IMR-90 (cell line): ENCODE measurements at regions not wholly inside any gene's neighbourhood (a gene's known extent, or its start where the extent isn't known, plus 50 kb on each side); places are given as distances from the start of the nearest gene placed in this dataset.

Experiments
- ATAC-seq: fragments of 200-7000 bp; cut with Tn5 transposase; 2 replicates; pipeline ENCODE4 v1.9.1; 2020; ENCODE audit warnings: low read depth, mild to moderate bottlenecking, moderate library complexity
- BruUV-seq: library from RNA; stranded (reverse); fragments of 400-500 nt; replicated peaks from 2 replicates; lab custom pipeline; 2021; lab: Mats Ljungman, UMichigan
- CTCF ChIA-PET: fragments of 300-600 bp; formaldehyde crosslinking; extraction: SDS; loops from one replicate; lab custom pipeline; 2021; ENCODE audit warnings: antibody characterized with exemption; lab: Yijun Ruan, JAX
- POLR2A ChIA-PET: fragments of 300-600 bp; sonication (Branson Sonifier 250); formaldehyde crosslinking; loops from one replicate; lab custom pipeline; 2022; ENCODE audit warnings: antibody characterized with exemption; ENCODE audit not compliant: unreplicated experiment; lab: Charles Lee
- DNase-seq: peaks from one replicate; pipeline ENCODE4 v3.0.0; 2013
- H2AFZ ChIP-seq: replicated peaks from 2 replicates; pipeline ENCODE3; 2013; ENCODE audit warnings: low read length, mild to moderate bottlenecking; ENCODE audit not compliant: poor library complexity
- H2AK5ac ChIP-seq: 2 replicates; pipeline ENCODE4 v1.6.1; 2013; ENCODE audit warnings: low read depth, low read length, inconsistent platforms
- H2AK9ac ChIP-seq: replicated peaks from 2 replicates; pipeline ENCODE3; 2013; ENCODE audit warnings: mild to moderate bottlenecking, low read depth, low read length, moderate library complexity; ENCODE audit not compliant: poor library complexity
- H2BK120ac ChIP-seq: 2 replicates; pipeline ENCODE4 v1.6.1; 2013; ENCODE audit warnings: low read depth, low read length, inconsistent platforms
- H2BK15ac ChIP-seq: 3 replicates; pipeline ENCODE4 v1.6.1; 2013; ENCODE audit warnings: low read depth, low read length, inconsistent platforms
- H2BK20ac ChIP-seq: 2 replicates; pipeline ENCODE4 v1.6.1; 2013; ENCODE audit warnings: low read depth, mild to moderate bottlenecking, inconsistent platforms, low read length, moderate library complexity
- H2BK5ac ChIP-seq: 2 replicates; pipeline ENCODE4 v1.6.1; 2013; ENCODE audit warnings: mild to moderate bottlenecking, low read depth, low read length, inconsistent platforms; ENCODE audit not compliant: poor library complexity, severe bottlenecking
- H3K14ac ChIP-seq: replicated peaks from 2 replicates; pipeline ENCODE4 v1.6.1; 2013; ENCODE audit warnings: low read depth, low read length, inconsistent platforms
- H3K18ac ChIP-seq: 2 replicates; pipeline ENCODE4 v1.6.1; 2013; ENCODE audit warnings: low read depth, low read length, control low read depth
- H3K23ac ChIP-seq: 2 replicates; pipeline ENCODE4 v1.6.1; 2013; ENCODE audit warnings: low read depth, low read length, inconsistent platforms
- H3K27ac ChIP-seq: 2 replicates; pipeline ENCODE4 v1.5.1; 2013; ENCODE audit warnings: mild to moderate bottlenecking, control low read depth, low read length; ENCODE audit not compliant: insufficient read depth
- H3K27me3 ChIP-seq: 2 replicates; pipeline ENCODE4 v1.6.1; 2013; ENCODE audit warnings: low read length; ENCODE audit not compliant: control insufficient read depth, insufficient read depth
- H3K36me3 ChIP-seq: 2 replicates; pipeline ENCODE4 v1.6.1; 2013; ENCODE audit warnings: low read length, mixed read lengths; ENCODE audit not compliant: control insufficient read depth, insufficient read depth
- H3K4ac ChIP-seq: 2 replicates; pipeline ENCODE4 v1.6.1; 2013; ENCODE audit warnings: low read depth, low read length, inconsistent platforms
- H3K4me1 ChIP-seq: 2 replicates; pipeline ENCODE4 v1.6.1; 2013; ENCODE audit warnings: low read length, mixed read lengths; ENCODE audit not compliant: control insufficient read depth, insufficient read depth
- H3K4me2 ChIP-seq: 2 replicates; pipeline ENCODE4 v1.6.1; 2013; ENCODE audit warnings: low read depth, mild to moderate bottlenecking, control low read depth, low read length, moderate library complexity
- H3K4me3 ChIP-seq: 2 replicates; pipeline ENCODE4 v1.5.1; 2013; ENCODE audit warnings: low read depth, mild to moderate bottlenecking, control low read depth, low read length, moderate library complexity; ENCODE audit not compliant: insufficient read depth
- H3K56ac ChIP-seq: 2 replicates; pipeline ENCODE4 v1.6.1; 2013; ENCODE audit warnings: low read length, inconsistent platforms; ENCODE audit not compliant: insufficient read depth; ENCODE audit errors: extremely low read depth
- H3K79me1 ChIP-seq, 2 experiments: 2 replicates each; pipeline ENCODE4 v1.6.1; 2013; ENCODE audit warnings: low read length in 2 of 2, inconsistent platforms in 1 of 2, low read depth in 1 of 2
- H3K9ac ChIP-seq: 2 replicates; pipeline ENCODE4 v1.6.1; 2013; ENCODE audit warnings: low read depth, low read length, control low read depth
- H3K9me1 ChIP-seq: 2 replicates; pipeline ENCODE4 v1.6.1; 2013; ENCODE audit warnings: low read length, inconsistent platforms; ENCODE audit not compliant: insufficient read depth
- H3K9me3 ChIP-seq: 2 replicates; pipeline ENCODE4 v1.6.1; 2013; ENCODE audit warnings: low read length; ENCODE audit not compliant: control insufficient read depth, insufficient read depth
- H4K20me1 ChIP-seq: 2 replicates; pipeline ENCODE4 v1.6.1; 2013; ENCODE audit warnings: low read length, inconsistent platforms; ENCODE audit not compliant: insufficient read depth
- H4K5ac ChIP-seq: 2 replicates; pipeline ENCODE4 v1.6.1; 2013; ENCODE audit warnings: mild to moderate bottlenecking, low read depth, low read length, control low read depth
- H4K8ac ChIP-seq, 2 experiments: 2 replicates each; pipeline ENCODE4 v1.6.1; 2013; ENCODE audit warnings: low read depth in 2 of 2, low read length in 2 of 2, control low read depth in 1 of 2, inconsistent platforms in 1 of 2
- H4K91ac ChIP-seq: 2 replicates; pipeline ENCODE4 v1.6.1; 2013; ENCODE audit warnings: low read depth, low read length, inconsistent platforms; ENCODE audit not compliant: insufficient read depth
- BHLHE40 ChIP-seq: fragments of 150-350 bp; IDR thresholded peaks from 2 replicates; pipeline ENCODE4 v1.6.1; 2016; ENCODE audit warnings: mild to moderate bottlenecking, low read depth, low read length
- CEBPB ChIP-seq: IDR thresholded peaks from 2 replicates; pipeline ENCODE4 v1.6.1; 2012; ENCODE audit warnings: low read depth, low read length, improper control_type of control experiment
- CHD1 ChIP-seq: IDR thresholded peaks from 2 replicates; pipeline ENCODE4 v1.6.1; 2012; ENCODE audit warnings: low read depth, low read length, improper control_type of control experiment
- CTCF ChIP-seq: conservative IDR thresholded peaks from 2 replicates; pipeline ENCODE4 v1.5.1; 2012; ENCODE audit warnings: mild to moderate bottlenecking, low read depth, low read length, improper control_type of control experiment
- ELK1 ChIP-seq: fragments of 150-350 bp; IDR thresholded peaks from 2 replicates; pipeline ENCODE4 v1.6.1; 2016; ENCODE audit warnings: low read depth, mild to moderate bottlenecking, low read length, moderate library complexity, borderline replicate concordance
- FOS ChIP-seq: fragments of 150-350 bp; IDR thresholded peaks from 2 replicates; pipeline ENCODE4 v1.6.1; 2016; ENCODE audit warnings: low read depth, low read length
- MAFK ChIP-seq: IDR thresholded peaks from 2 replicates; pipeline ENCODE4 v1.6.1; 2012; ENCODE audit warnings: low read depth, low read length, improper control_type of control experiment
- MAZ ChIP-seq: IDR thresholded peaks from 2 replicates; pipeline ENCODE4 v1.6.1; 2012; ENCODE audit warnings: low read depth, mild to moderate bottlenecking, low read length, improper control_type of control experiment, moderate library complexity, borderline replicate concordance
- MXI1 ChIP-seq: IDR thresholded peaks from 2 replicates; pipeline ENCODE4 v1.6.1; 2012; ENCODE audit warnings: low read depth, mild to moderate bottlenecking, low read length, moderate library complexity, borderline replicate concordance
- NFE2L2 ChIP-seq: fragments of 150-350 bp; IDR thresholded peaks from 2 replicates; pipeline ENCODE4 v1.6.1; 2016; ENCODE audit warnings: low read depth, mild to moderate bottlenecking, low read length
- POLR2A ChIP-seq: IDR thresholded peaks from 2 replicates; pipeline ENCODE4 v1.6.1; 2012; ENCODE audit warnings: mild to moderate bottlenecking, low read depth, low read length
- RAD21 ChIP-seq: IDR thresholded peaks from 2 replicates; pipeline ENCODE4 v1.6.1; 2012; ENCODE audit warnings: low read length, improper control_type of control experiment
- RCOR1 ChIP-seq: IDR thresholded peaks from 2 replicates; pipeline ENCODE4 v1.6.1; 2012; ENCODE audit warnings: mild to moderate bottlenecking, low read length, improper control_type of control experiment; ENCODE audit not compliant: insufficient replicate concordance
- RFX5 ChIP-seq: IDR thresholded peaks from 2 replicates; pipeline ENCODE4 v1.8.0; 2012; ENCODE audit warnings: low read depth, mild to moderate bottlenecking, low read length, moderate library complexity
- SMC3 ChIP-seq: fragments of 150-350 bp; IDR thresholded peaks from 2 replicates; pipeline ENCODE4 v1.6.1; 2016; ENCODE audit warnings: low read depth, mild to moderate bottlenecking, antibody characterized with exemption, low read length, moderate library complexity
- USF2 ChIP-seq: fragments of 150-350 bp; IDR thresholded peaks from 2 replicates; pipeline ENCODE4 v1.6.1; 2017; ENCODE audit warnings: mild to moderate bottlenecking, antibody characterized with exemption, low read length, low read depth
- WGBS, 2 experiments: methylation state at CpG; one replicate each; pipeline versions ENCODE4 v1.1.5 to v1.1.7; 2013; ENCODE audit warnings: missing lambda C conversion rate in 2 of 2; ENCODE audit not compliant: insufficient read length in 1 of 2; ENCODE audit errors: extremely low coverage in 2 of 2; 5-methylcytosine and 5-hydroxymethylcytosine counted together
- dilution Hi-C: fragments of 300-500 bp; cut with HindIII; formaldehyde crosslinking; loops from one replicate; pipeline ENCODE4 v1.14.3; 2018; ENCODE audit warnings: low sequenced_read_pairs; ENCODE audit not compliant: unreplicated experiment
- in situ Hi-C: fragments of 300-500 bp; cut with MboI; formaldehyde crosslinking; loops from 3 replicates; pipeline ENCODE4 v1.14.3; 2019; ENCODE audit warnings: low sequenced_read_pairs, inconsistent platforms, mixed read lengths
- intact Hi-C: fragments of 100-400 bp; cut with micrococcal nuclease; formaldehyde crosslinking; loops from 2 replicates; pipeline ENCODE4 v1.10.0; 2022

- no peak overlapping the region for H3K4me2 ChIP-seq
- H3K56ac ChIP-seq: no peak overlapping the region
- BruUV-seq: no TSS peak
- no CpG with 5 or more reads among the region's 2 CpGs for WGBS, 2 experiments
- no peak overlapping the region for H3K4ac ChIP-seq
- H3K9me3 ChIP-seq: peaks cover 3% of the 10 kb centered on the region; the same call in 1 of the 2 replicates
- H4K5ac ChIP-seq: no peak overlapping the region
- H3K9me1 ChIP-seq: no peaks in the 10 kb centered on the region
- POLR2A ChIA-PET: no interaction called here
- no peak overlapping the region for H2BK5ac ChIP-seq
- H3K27me3 ChIP-seq: peaks cover 4% of the 10 kb centered on the region
- H2AK9ac ChIP-seq: no peak overlapping the region
- H3K79me1 ChIP-seq: no peaks in the 10 kb centered on the region
- H2BK120ac ChIP-seq: no peak overlapping the region
- H3K9ac ChIP-seq: no peak overlapping the region
- TF ChIP-seq MAZ: no peak
- TF ChIP-seq MAFK: no peak
- TF ChIP-seq USF2: no peak
- no peak for TF ChIP-seq MXI1
- TF ChIP-seq RAD21: no peak
- TF ChIP-seq CHD1: no peak
- TF ChIP-seq NFE2L2: no peak
- no peak for TF ChIP-seq RFX5
- no peak for TF ChIP-seq ELK1
- TF ChIP-seq POLR2A: no peak
- TF ChIP-seq BHLHE40: no peak
- no peak for TF ChIP-seq CTCF
- TF ChIP-seq RCOR1: no peak
- TF ChIP-seq FOS: no peak
- TF ChIP-seq SMC3: no peak
- no peak for TF ChIP-seq CEBPB
- no peak overlapping the region for H4K91ac ChIP-seq
- no peaks in the 10 kb centered on the region for H3K36me3 ChIP-seq
- H3K4me1 ChIP-seq: no peaks in the 10 kb centered on the region
- H3K14ac ChIP-seq: no peak overlapping the region
- no peak overlapping the region for H3K27ac ChIP-seq
- intact Hi-C loops (no loop called here), in situ Hi-C loops (no loop called here), dilution Hi-C loops (no loop called here)
- no peak overlapping the region for H2BK20ac ChIP-seq
- CTCF ChIA-PET: no interaction called here
- H3K18ac ChIP-seq: no peak overlapping the region
- no peak overlapping the region for H3K23ac ChIP-seq
- ATAC-seq (no peak), DNase-seq (no peak)
- no peaks in the 10 kb centered on the region for H4K20me1 ChIP-seq
- no peak overlapping the region for H2BK15ac ChIP-seq
- no peak overlapping the region for H4K8ac ChIP-seq
- H2AFZ ChIP-seq: no peak overlapping the region
- H2AK5ac ChIP-seq: no peak overlapping the region
- no peak overlapping the region for H3K4me3 ChIP-seq
Observed at GRCh38 chr18:2471523-2471922, 99.8 kb downstream of the METTL4 start.
